Colonic mucosa (tissue), 4 donors: ENCODE measurements at regions not wholly inside any gene's neighbourhood (a gene's known extent, or its start where the extent isn't known, plus 50 kb on each side); places are given as distances from the start of the nearest gene placed in this dataset.

Experiments used
- DNase-seq: peaks from one replicate; pipeline ENCODE4 v3.0.0-alpha.2; 2020
- H3K27ac ChIP-seq: fragments of 200-600 bp; one replicate; pipeline ENCODE4 v1.8.0; 2021
- H3K27me3 ChIP-seq: fragments of 200-600 bp; one replicate; pipeline ENCODE4 v1.8.0; 2021
- H3K36me3 ChIP-seq: fragments of 200-600 bp; one replicate; pipeline ENCODE4 v1.8.0; 2021
- H3K4me1 ChIP-seq: fragments of 200-600 bp; one replicate; pipeline ENCODE4 v1.8.0; 2021; ENCODE audit warnings: mild to moderate bottlenecking
- H3K4me3 ChIP-seq: fragments of 200-600 bp; one replicate; pipeline ENCODE4 v1.8.0; 2021
- H3K9ac ChIP-seq, 2 donors: one replicate each; pipeline ENCODE4 v1.7.0; 2013; ENCODE audit warnings: control low read depth in 2 of 2, low read depth in 2 of 2, low read length in 2 of 2
- H3K9me3 ChIP-seq: fragments of 200-600 bp; one replicate; pipeline ENCODE4 v1.8.0; 2021
- CTCF ChIP-seq: fragments of 200-600 bp; IDR thresholded peaks from one replicate; pipeline ENCODE4 v1.8.0; 2022; ENCODE audit warnings: antibody characterized with exemption, mild to moderate bottlenecking
- intact Hi-C: fragments of 100-400 bp; cut with DNase I; formaldehyde crosslinking; loops from one replicate; pipeline ENCODE4 v1.14.1; 2022
- donor health status: healthy.
- donor health status: DM: no; HTN: no; CAD: no.
- donor health status: DM: no; HTN: no; CAD: no.

GRCh38 chr3:16667633-16668032, 62.4 kb upstream of the DAZL start:
- DNase-seq = no peak
- Histone ChIP-seq H3K9me3 (no peaks in the 10 kb centered on the region), H3K4me3 (no peak overlapping the region), H3K36me3 (no peaks in the 10 kb centered on the region), H3K9ac (no peak overlapping the region), H3K27ac (no peak overlapping the region), H3K27me3 (no peaks in the 10 kb centered on the region), H3K4me1 (no peaks in the 10 kb centered on the region)
- TF ChIP-seq CTCF = no peak
- intact Hi-C loops = no loop called here

GRCh38 chr3:16668776-16669545, 63.7 kb upstream of the DAZL start:
- Histone ChIP-seq H3K9me3 (no peaks in the 10 kb centered on the region), H3K4me1 (no peaks in the 10 kb centered on the region), H3K36me3 (no peaks in the 10 kb centered on the region), H3K27ac (no peak overlapping the region), H3K4me3 (no peak overlapping the region), H3K27me3 (no peaks in the 10 kb centered on the region), H3K9ac (no peak overlapping the region)
- intact Hi-C loops = no loop called here
- no peak for TF ChIP-seq CTCF
- DNase-seq = no peak

- Histone ChIP-seq H3K9me3 (no peaks in the 10 kb centered on the region), H3K27ac (no peak overlapping the region), H3K9ac (no peak overlapping the region), H3K36me3 (no peaks in the 10 kb centered on the region), H3K27me3 (no peaks in the 10 kb centered on the region), H3K4me1 (no peaks in the 10 kb centered on the region), H3K4me3 (no peak overlapping the region)
- no peak for TF ChIP-seq CTCF
- intact Hi-C loops = no loop called here
- DNase-seq = no peak
Observed at GRCh38 chr3:16670191-16670590, 65.0 kb upstream of the DAZL start.

GRCh38 chr3:16671690-16672089, 66.5 kb upstream of the DAZL start:
- Histone ChIP-seq H3K36me3 (no peaks in the 10 kb centered on the region), H3K9me3 (no peaks in the 10 kb centered on the region), H3K27ac (no peak overlapping the region), H3K9ac (no peak overlapping the region), H3K4me1 (no peaks in the 10 kb centered on the region), H3K4me3 (no peak overlapping the region), H3K27me3 (no peaks in the 10 kb centered on the region)
- intact Hi-C loops = no loop called here
- no peak for DNase-seq
- TF ChIP-seq CTCF = no peak

GRCh38 chr3:16673530-16673929, 68.3 kb upstream of the DAZL start:
- Histone ChIP-seq H3K9ac (no peak overlapping the region), H3K27ac (no peak overlapping the region), H3K4me1 (no peaks in the 10 kb centered on the region), H3K4me3 (no peak overlapping the region), H3K27me3 (no peaks in the 10 kb centered on the region), H3K9me3 (no peaks in the 10 kb centered on the region), H3K36me3 (no peaks in the 10 kb centered on the region)
- no peak for TF ChIP-seq CTCF
- no peak for DNase-seq
- intact Hi-C loops = no loop called here
